ENCODE measurements at regions not wholly inside any gene's neighbourhood (a gene's known extent, or its start where the extent isn't known, plus 50 kb on each side); places are given as distances from the start of the nearest gene placed in this dataset.
"Not testable (repeated sequence)": the region's sequence is repeated elsewhere in the genome, so short reads cannot be mapped to it uniquely, and the experiment has no call there.

DNA sequence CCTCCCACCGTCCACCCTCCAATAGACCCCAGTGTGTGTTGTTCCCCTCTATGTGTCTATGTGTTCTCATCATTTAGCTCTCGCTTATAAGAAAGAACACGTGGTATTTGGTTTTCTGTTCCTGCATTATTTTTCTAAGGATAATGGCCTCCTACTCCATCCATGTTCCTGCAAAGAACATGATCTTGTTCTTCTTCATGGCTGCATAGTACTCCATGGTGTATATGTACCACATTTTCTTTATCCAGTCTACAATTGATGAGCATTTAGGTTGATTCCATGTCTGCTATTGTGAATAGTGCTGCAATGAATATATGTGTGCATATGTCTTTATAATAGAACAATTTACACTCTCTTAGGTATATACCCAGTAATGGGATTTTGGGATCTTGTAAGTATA, 219.3 kb downstream of the FAM43A start:
- TF ChIP-seq, protein P1, sequence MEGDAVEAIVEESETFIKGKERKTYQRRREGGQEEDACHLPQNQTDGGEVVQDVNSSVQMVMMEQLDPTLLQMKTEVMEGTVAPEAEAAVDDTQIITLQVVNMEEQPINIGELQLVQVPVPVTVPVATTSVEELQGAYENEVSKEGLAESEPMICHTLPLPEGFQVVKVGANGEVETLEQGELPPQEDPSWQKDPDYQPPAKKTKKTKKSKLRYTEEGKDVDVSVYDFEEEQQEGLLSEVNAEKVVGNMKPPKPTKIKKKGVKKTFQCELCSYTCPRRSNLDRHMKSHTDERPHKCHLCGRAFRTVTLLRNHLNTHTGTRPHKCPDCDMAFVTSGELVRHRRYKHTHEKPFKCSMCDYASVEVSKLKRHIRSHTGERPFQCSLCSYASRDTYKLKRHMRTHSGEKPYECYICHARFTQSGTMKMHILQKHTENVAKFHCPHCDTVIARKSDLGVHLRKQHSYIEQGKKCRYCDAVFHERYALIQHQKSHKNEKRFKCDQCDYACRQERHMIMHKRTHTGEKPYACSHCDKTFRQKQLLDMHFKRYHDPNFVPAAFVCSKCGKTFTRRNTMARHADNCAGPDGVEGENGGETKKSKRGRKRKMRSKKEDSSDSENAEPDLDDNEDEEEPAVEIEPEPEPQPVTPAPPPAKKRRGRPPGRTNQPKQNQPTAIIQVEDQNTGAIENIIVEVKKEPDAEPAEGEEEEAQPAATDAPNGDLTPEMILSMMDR (IDR thresholded peaks at IDR 0.05; ENCODE audit: insufficient read depth, low read length, poor library complexity, severe bottlenecking), result not testable (repeated sequence)
- not testable (repeated sequence) for TF ChIP-seq EZH2phosphoT487 (conservative IDR thresholded peaks at IDR 0.05; ENCODE audit: low read length)

All from SU-DHL-6 (cell line).